ENCODE measurements at regions not wholly inside any gene's neighbourhood (a gene's known extent, or its start where the extent isn't known, plus 50 kb on each side); places are given as distances from the start of the nearest gene placed in this dataset.

- Histone ChIP-seq H3K9me3 (peaks cover 0 to 9% (median 6%) of the 10 kb centered on the region in 4 donors), H3K27me3 (no peaks in the 10 kb centered on the region), H3K4me3 (no peak overlapping the region), H3K36me3 (no peaks in the 10 kb centered on the region), H3K27ac (replicated peaks in 1 of 4) (no peak overlapping the region), H3K4me1 (no peaks in the 10 kb centered on the region)
- TF ChIP-seq CTCF (IDR thresholded peaks at IDR 0.05) (no peak), EP300 (IDR thresholded peaks at IDR 0.05) (no peak), POLR2AphosphoS5 (IDR thresholded peaks at IDR 0.05) (no peak), POLR2A (IDR thresholded peaks at IDR 0.05; ENCODE audit: low read depth) (no peak)
- intact Hi-C loops (cut with DNase I): no loop called here
- no peak for DNase-seq (ENCODE audit: extremely low spot score)
- 66% methylated on average over 8 of the region's 8 CpGs for WGBS
These were observed 230.0 kb upstream of the SULF2 start for GRCh38 chr20:48015141-48015910.

DNA sequence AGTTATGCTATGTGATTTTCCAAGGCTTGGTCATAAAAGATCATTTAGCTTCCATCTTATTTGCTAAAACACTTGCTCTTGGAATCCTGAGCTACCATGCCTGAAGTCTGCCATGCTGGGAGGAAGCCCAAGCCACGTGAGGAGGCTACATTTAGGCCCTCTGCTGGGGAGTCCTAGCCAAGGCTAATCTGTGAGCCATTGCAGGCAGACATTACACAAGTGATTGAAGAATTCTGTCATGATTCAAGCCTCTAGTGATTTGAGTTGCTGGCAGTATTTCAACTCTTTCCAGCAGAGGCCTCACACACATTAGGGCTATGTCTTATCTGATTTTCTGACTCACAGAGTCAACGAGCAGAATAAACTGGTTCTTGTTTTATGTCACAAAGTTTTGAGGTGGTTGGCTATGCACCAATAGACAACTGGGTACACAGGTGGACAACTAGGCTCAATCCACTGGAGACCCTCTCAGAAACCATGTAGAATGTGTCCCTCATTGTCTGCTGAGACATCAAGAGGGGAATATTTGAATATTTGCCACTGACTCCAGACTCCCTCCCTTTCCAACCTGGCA, 227.2 kb upstream of the SULF2 start:
- 70% methylated on average over 1 of the region's 2 CpGs for whole genome bisulfite sequencing
- Histone ChIP-seq H3K4me1 (peaks cover 0 to 12% (median 12%) of the 10 kb centered on the region in 4 donors), H3K27me3 (no peaks in the 10 kb centered on the region), H3K36me3 (no peaks in the 10 kb centered on the region), H3K9me3 (peaks cover 0 to 9% (median 6%) of the 10 kb centered on the region in 4 donors), H3K27ac (replicated peaks in 1 of 4) (no peak overlapping the region), H3K4me3 (no peak overlapping the region)
- DNase-seq (ENCODE audit: extremely low spot score): no peak
- no peak for TF ChIP-seq POLR2A (IDR thresholded peaks at IDR 0.05; ENCODE audit: low read depth)
- no peak for TF ChIP-seq POLR2AphosphoS5 (IDR thresholded peaks at IDR 0.05)
- TF ChIP-seq CTCF (IDR thresholded peaks at IDR 0.05): no peak
- TF ChIP-seq EP300 (IDR thresholded peaks at IDR 0.05): no peak
- intact Hi-C loops (cut with DNase I): no loop called here

DNA sequence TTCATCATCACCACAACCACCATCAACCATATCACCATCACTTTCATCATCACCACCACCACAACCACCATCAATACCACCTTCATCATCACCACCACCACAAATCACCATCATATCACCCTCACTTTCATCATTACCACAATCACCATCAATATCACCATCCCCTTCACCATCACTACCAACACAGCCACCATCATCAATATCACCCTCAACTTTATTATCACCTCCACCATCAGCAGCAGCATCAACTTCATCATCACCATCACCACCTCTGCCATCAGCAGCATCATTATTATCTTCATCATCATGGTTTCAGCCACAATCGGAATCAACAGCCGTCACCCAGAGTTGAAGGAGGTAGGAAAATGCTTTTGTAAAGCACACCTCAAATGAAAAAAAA, 225.7 kb upstream of the SULF2 start:
- Histone ChIP-seq H3K9me3 (peaks cover 0 to 9% (median 6%) of the 10 kb centered on the region in 4 donors), H3K4me1 (peaks cover 0 to 12% (median 12%) of the 10 kb centered on the region in 4 donors), H3K27ac (replicated peaks in 1 of 4) (no peak overlapping the region), H3K36me3 (no peaks in the 10 kb centered on the region), H3K27me3 (no peaks in the 10 kb centered on the region), H3K4me3 (no peak overlapping the region)
- DNase-seq (ENCODE audit: extremely low spot score): no peak
- TF ChIP-seq POLR2AphosphoS5 (IDR thresholded peaks at IDR 0.05) (no peak), EP300 (IDR thresholded peaks at IDR 0.05) (no peak), POLR2A (IDR thresholded peaks at IDR 0.05; ENCODE audit: low read depth) (no peak), CTCF (IDR thresholded peaks at IDR 0.05) (no peak)
- 97% methylated on average over 2 of the region's 2 CpGs for WGBS
- intact Hi-C loops (cut with DNase I): no loop called here

DNA sequence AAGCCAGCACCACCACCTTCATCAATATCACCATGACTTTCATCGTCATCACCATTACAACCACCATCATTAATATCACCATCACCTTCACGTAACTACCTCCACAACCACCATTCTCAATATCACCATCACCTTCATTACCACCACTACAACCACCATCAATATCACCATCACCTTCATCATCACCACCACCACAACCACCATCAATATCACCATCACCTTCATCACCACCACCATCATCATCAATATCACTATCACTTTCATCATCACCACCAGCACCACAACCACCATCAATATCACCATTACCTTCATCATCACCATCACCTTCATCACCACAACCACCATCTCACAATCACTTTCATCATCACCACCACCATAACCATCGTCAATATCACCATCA, 225.3 kb upstream of the SULF2 start:
- Histone ChIP-seq H3K9me3 (peaks cover 0 to 9% (median 6%) of the 10 kb centered on the region in 4 donors), H3K4me1 (peaks cover 0 to 12% (median 12%) of the 10 kb centered on the region in 4 donors), H3K27me3 (no peaks in the 10 kb centered on the region), H3K4me3 (no peak overlapping the region), H3K27ac (replicated peaks in 1 of 4) (no peak overlapping the region), H3K36me3 (no peaks in the 10 kb centered on the region)
- no peak for TF ChIP-seq CTCF (IDR thresholded peaks at IDR 0.05)
- no peak for TF ChIP-seq POLR2AphosphoS5 (IDR thresholded peaks at IDR 0.05)
- TF ChIP-seq POLR2A (IDR thresholded peaks at IDR 0.05; ENCODE audit: low read depth): no peak
- TF ChIP-seq EP300 (IDR thresholded peaks at IDR 0.05): no peak
- no peak for DNase-seq (ENCODE audit: extremely low spot score)
- intact Hi-C loops (cut with DNase I): no loop called here
- WGBS: 84% methylated on average over 3 of the region's 3 CpGs
